Neuronal stem cell (in vitro differentiated cells): ENCODE measurements at regions not wholly inside any gene's neighbourhood (a gene's known extent, or its start where the extent isn't known, plus 50 kb on each side); places are given as distances from the start of the nearest gene placed in this dataset.

Experiments used
- DNase-seq: peaks from one replicate; pipeline ENCODE4 v3.0.0-alpha.2; 2013; ENCODE audit warnings: low spot score
- H2AFZ ChIP-seq: one replicate; pipeline ENCODE4 v1.6.1; 2013; ENCODE audit warnings: mild to moderate bottlenecking, low read length, inconsistent platforms
- H2AK5ac ChIP-seq: 2 replicates; pipeline ENCODE4 v1.6.1; 2013; ENCODE audit warnings: low read depth, mild to moderate bottlenecking, inconsistent platforms, low read length, moderate library complexity, mixed read lengths
- H2BK120ac ChIP-seq: 2 replicates; pipeline ENCODE4 v1.6.1; 2013; ENCODE audit warnings: low read depth, mild to moderate bottlenecking, inconsistent platforms, low read length, moderate library complexity, mixed read lengths
- H2BK12ac ChIP-seq: one replicate; pipeline ENCODE4 v1.6.1; 2013; ENCODE audit warnings: low read length, inconsistent platforms
- H2BK15ac ChIP-seq: 2 replicates; pipeline ENCODE4 v1.6.1; 2013; ENCODE audit warnings: mild to moderate bottlenecking, low read length, inconsistent platforms, mixed read lengths
- H2BK5ac ChIP-seq: one replicate; pipeline ENCODE4 v1.6.1; 2013; ENCODE audit warnings: inconsistent platforms, mild to moderate bottlenecking, low read length, moderate library complexity
- H3K14ac ChIP-seq: one replicate; pipeline ENCODE4 v1.6.1; 2013; ENCODE audit warnings: low read length, inconsistent platforms
- H3K18ac ChIP-seq: 2 replicates; pipeline ENCODE4 v1.6.1; 2013; ENCODE audit warnings: low read length, inconsistent platforms
- H3K23ac ChIP-seq: 2 replicates; pipeline ENCODE4 v1.6.1; 2013; ENCODE audit warnings: low read depth, mild to moderate bottlenecking, mixed read lengths, low read length, inconsistent platforms; ENCODE audit not compliant: poor library complexity
- H3K27ac ChIP-seq: replicated peaks from 3 replicates; pipeline ENCODE4 v1.5.1; 2013; ENCODE audit warnings: low read length, inconsistent platforms
- H3K27me3 ChIP-seq, 3 experiments: 2 replicates each; pipeline ENCODE4 v1.6.1; 2013; ENCODE audit warnings: low read length in 3 of 3, mild to moderate bottlenecking in 2 of 3, inconsistent platforms in 1 of 3, low read depth in 1 of 3, mixed read lengths in 1 of 3, moderate library complexity in 1 of 3; ENCODE audit not compliant: control insufficient read depth in 3 of 3, insufficient read depth in 3 of 3
- H3K36me3 ChIP-seq, 2 donors: replicated peaks in 1 of 2; 2 replicates each; pipeline ENCODE4 v1.6.1; 2013; ENCODE audit warnings: low read length in 2 of 2; ENCODE audit not compliant: control insufficient read depth in 2 of 2, insufficient read depth in 2 of 2
- H3K4ac ChIP-seq: 2 replicates; pipeline ENCODE4 v1.6.1; 2013; ENCODE audit warnings: inconsistent platforms, mild to moderate bottlenecking, low read length, moderate library complexity
- H3K4me1 ChIP-seq, 2 donors: 1 replicate in 1 of 2; 2 replicates in 1 of 2; pipeline ENCODE4 v1.6.1; 2013; ENCODE audit warnings: low read length in 2 of 2, low read depth in 1 of 2; ENCODE audit not compliant: control insufficient read depth in 2 of 2, insufficient read depth in 1 of 2
- H3K4me2 ChIP-seq: one replicate; pipeline ENCODE4 v1.6.1; 2013; ENCODE audit warnings: mild to moderate bottlenecking, low read length, inconsistent platforms; ENCODE audit not compliant: insufficient read depth, poor library complexity, severe bottlenecking
- H3K4me3 ChIP-seq, 2 donors: 2 replicates each; pipeline ENCODE4 v1.5.1; 2013; ENCODE audit warnings: low read length in 2 of 2, mild to moderate bottlenecking in 2 of 2, inconsistent platforms in 1 of 2, moderate library complexity in 1 of 2
- H3K79me1 ChIP-seq: one replicate; pipeline ENCODE4 v1.6.1; 2013; ENCODE audit warnings: low read depth, mild to moderate bottlenecking, inconsistent platforms, low read length, moderate library complexity
- H3K9ac ChIP-seq: one replicate; pipeline ENCODE4 v1.6.1; 2013; ENCODE audit warnings: mild to moderate bottlenecking, low read depth, low read length, inconsistent platforms; ENCODE audit not compliant: poor library complexity
- H3K9me3 ChIP-seq, 2 donors: replicated peaks in 1 of 2; 2 replicates each; pipeline versions ENCODE3 to v1.6.1; 2013; ENCODE audit warnings: low read length in 2 of 2, mild to moderate bottlenecking in 2 of 2, inconsistent platforms in 1 of 2, low read depth in 1 of 2, mixed read lengths in 1 of 2, moderate library complexity in 1 of 2; ENCODE audit not compliant: control insufficient read depth in 2 of 2, insufficient read depth in 1 of 2
- H4K8ac ChIP-seq: one replicate; pipeline ENCODE4 v1.6.1; 2013; ENCODE audit warnings: low read depth, mild to moderate bottlenecking, inconsistent platforms, low read length, moderate library complexity
- H4K91ac ChIP-seq: one replicate; pipeline ENCODE4 v1.6.1; 2013; ENCODE audit warnings: low read length, low read depth, mild to moderate bottlenecking, inconsistent platforms; ENCODE audit not compliant: poor library complexity
- WGBS, 2 donors: extraction: QIAGEN DNeasy Blood & Tissue Kit; methylation state at CpG; one replicate each; pipeline ENCODE4 v1.1.7; 2013; ENCODE audit warnings: missing lambda C conversion rate in 2 of 2, mixed read lengths in 1 of 2; ENCODE audit not compliant: insufficient read length in 2 of 2, insufficient replicate concordance in 1 of 2; ENCODE audit errors: extremely low coverage in 2 of 2; 5-methylcytosine and 5-hydroxymethylcytosine counted together

GRCh38 chr17:33416131-33416530 lies 123.0 kb upstream of the ASIC2 start:
- H3K27ac ChIP-seq: no peak overlapping the region
- H3K14ac ChIP-seq: no peak overlapping the region
- no peak overlapping the region for H3K9ac ChIP-seq
- no peaks in the 10 kb centered on the region for H3K9me3 ChIP-seq
- H2BK15ac ChIP-seq: no peak overlapping the region
- no peak overlapping the region for H3K23ac ChIP-seq
- H3K27me3 ChIP-seq: no peaks in the 10 kb centered on the region
- H3K4ac ChIP-seq: no peak overlapping the region
- H2AK5ac ChIP-seq: no peak overlapping the region
- no peak overlapping the region for H3K4me2 ChIP-seq
- DNase-seq: no peak
- H2BK5ac ChIP-seq: no peak overlapping the region
- H2BK120ac ChIP-seq: no peak overlapping the region
- no peak overlapping the region for H4K8ac ChIP-seq
- H4K91ac ChIP-seq: no peak overlapping the region
- no CpG with 5 or more reads among the region's 2 CpGs for WGBS, 2 donors
- no peaks in the 10 kb centered on the region for H3K36me3 ChIP-seq
- no peak overlapping the region for H2AFZ ChIP-seq
- H3K4me3 ChIP-seq: no peak overlapping the region
- peaks cover 0 to 2% of the 10 kb centered on the region in 2 donors for H3K4me1 ChIP-seq
- no peak overlapping the region for H3K18ac ChIP-seq
- no peak overlapping the region for H2BK12ac ChIP-seq
- no peaks in the 10 kb centered on the region for H3K79me1 ChIP-seq

GRCh38 chr17:33421933-33422332 lies 128.8 kb upstream of the ASIC2 start:
- no peak for DNase-seq
- no peak overlapping the region for H3K14ac ChIP-seq
- H2BK5ac ChIP-seq: no peak overlapping the region
- no peaks in the 10 kb centered on the region for H3K9me3 ChIP-seq
- no peak overlapping the region for H3K4me3 ChIP-seq
- H3K4ac ChIP-seq: no peak overlapping the region
- H2BK120ac ChIP-seq: no peak overlapping the region
- H2BK15ac ChIP-seq: no peak overlapping the region
- no peak overlapping the region for H4K91ac ChIP-seq
- H3K27ac ChIP-seq: no peak overlapping the region
- no CpG with 5 or more reads among the region's 3 CpGs for WGBS, 2 donors
- peaks cover 0 to 2% of the 10 kb centered on the region in 2 donors for H3K4me1 ChIP-seq
- no peak overlapping the region for H2AFZ ChIP-seq
- no peak overlapping the region for H3K23ac ChIP-seq
- H2AK5ac ChIP-seq: no peak overlapping the region
- no peak overlapping the region for H4K8ac ChIP-seq
- H3K36me3 ChIP-seq: no peaks in the 10 kb centered on the region
- H3K9ac ChIP-seq: no peak overlapping the region
- no peaks in the 10 kb centered on the region for H3K79me1 ChIP-seq
- H3K4me2 ChIP-seq: no peak overlapping the region
- H2BK12ac ChIP-seq: no peak overlapping the region
- no peak overlapping the region for H3K18ac ChIP-seq
- H3K27me3 ChIP-seq: no peaks in the 10 kb centered on the region

GRCh38 chr17:33433581-33433980 lies 140.5 kb upstream of the ASIC2 start:
- H3K18ac ChIP-seq: no peak overlapping the region
- H2BK5ac ChIP-seq: no peak overlapping the region
- no peaks in the 10 kb centered on the region for H3K4me1 ChIP-seq
- H3K9me3 ChIP-seq: no peaks in the 10 kb centered on the region
- no CpG with 5 or more reads among the region's 6 CpGs for WGBS, 2 donors
- H2AK5ac ChIP-seq: no peak overlapping the region
- H3K4ac ChIP-seq: no peak overlapping the region
- no peaks in the 10 kb centered on the region for H3K36me3 ChIP-seq
- H3K14ac ChIP-seq: no peak overlapping the region
- no peak overlapping the region for H3K4me3 ChIP-seq
- no peak for DNase-seq
- no peak overlapping the region for H3K9ac ChIP-seq
- H3K23ac ChIP-seq: no peak overlapping the region
- H3K27ac ChIP-seq: no peak overlapping the region
- H2AFZ ChIP-seq: no peak overlapping the region
- no peak overlapping the region for H4K8ac ChIP-seq
- no peak overlapping the region for H4K91ac ChIP-seq
- no peak overlapping the region for H2BK15ac ChIP-seq
- H2BK12ac ChIP-seq: no peak overlapping the region
- H3K27me3 ChIP-seq: no peaks in the 10 kb centered on the region
- H3K79me1 ChIP-seq: no peaks in the 10 kb centered on the region
- no peak overlapping the region for H3K4me2 ChIP-seq
- no peak overlapping the region for H2BK120ac ChIP-seq

- H3K27ac ChIP-seq: no peak overlapping the region
Measured at GRCh38 chr17:33434841-33435240, 141.7 kb upstream of the ASIC2 start.

More at GRCh38 chr17:33434841-33435240, 141.7 kb upstream of the ASIC2 start:
- Histone ChIP-seq H3K18ac (no peak overlapping the region), H3K36me3 (no peaks in the 10 kb centered on the region), H3K4me2 (no peak overlapping the region), H3K9ac (no peak overlapping the region), H3K4me3 (no peak overlapping the region), H3K27me3 (no peaks in the 10 kb centered on the region), H3K9me3 (no peaks in the 10 kb centered on the region), H2AFZ (no peak overlapping the region), H4K8ac (no peak overlapping the region), H2BK5ac (no peak overlapping the region), H3K14ac (no peak overlapping the region), H2BK120ac (no peak overlapping the region), H2BK15ac (no peak overlapping the region), H3K79me1 (no peaks in the 10 kb centered on the region), H2BK12ac (no peak overlapping the region), H3K4ac (no peak overlapping the region), H3K4me1 (no peaks in the 10 kb centered on the region), H4K91ac (no peak overlapping the region), H2AK5ac (no peak overlapping the region), H3K23ac (no peak overlapping the region)
- no peak for DNase-seq
